Heart right ventricle (tissue), 16 donors: ENCODE measurements at regions not wholly inside any gene's neighbourhood (a gene's known extent, or its start where the extent isn't known, plus 50 kb on each side); places are given as distances from the start of the nearest gene placed in this dataset.

Experiments used
- ATAC-seq, 8 donors: fragments of 200-7000 bp; cut with Tn5 transposase; one replicate each; pipeline ENCODE4 v1.9.1; 2020; ENCODE audit warnings: mild to moderate bottlenecking in 8 of 8, moderate library complexity in 8 of 8, moderate number of reproducible peaks in 1 of 8
- DNase-seq, 2 donors: peaks; one replicate each; pipeline ENCODE4 v3.0.0-alpha.2; 2020
- H3K27ac ChIP-seq, 10 donors: fragments of 200-600 bp; sonication (generic) in 2 of 10; one replicate each; pipeline versions ENCODE4 v1.5.0 to v1.8.0; 2020 to 2022; ENCODE audit warnings: mild to moderate bottlenecking in 3 of 10
- H3K27me3 ChIP-seq, 7 donors: fragments of 200-600 bp; one replicate each; pipeline ENCODE4 v1.8.0; 2021 to 2022; ENCODE audit warnings: mild to moderate bottlenecking in 2 of 7
- H3K36me3 ChIP-seq, 9 donors: fragments of 200-600 bp; sonication (generic) in 1 of 9; one replicate each; pipeline versions ENCODE4 v1.5.0 to v1.8.0; 2020 to 2022; ENCODE audit warnings: mild to moderate bottlenecking in 2 of 9
- H3K4me1 ChIP-seq, 9 donors: fragments of 200-600 bp; sonication (generic) in 1 of 9; one replicate each; pipeline versions ENCODE4 v1.5.0 to v1.8.0; 2020 to 2022; ENCODE audit warnings: mild to moderate bottlenecking in 4 of 9
- H3K4me3 ChIP-seq, 10 donors: fragments of 200-600 bp; sonication (generic) in 2 of 10; one replicate each; pipeline versions ENCODE4 v1.5.0 to v1.8.0; 2020 to 2022; ENCODE audit warnings: mild to moderate bottlenecking in 7 of 10, moderate library complexity in 2 of 10
- H3K9me3 ChIP-seq, 11 donors: fragments of 200-600 bp in 10 of 11; sonication (generic) in 2 of 11; one replicate each; pipeline versions ENCODE4 v1.5.0 to v1.8.0; 2013 to 2022; ENCODE audit warnings: mild to moderate bottlenecking in 2 of 11, control low read depth in 1 of 11, moderate library complexity in 1 of 11
- CTCF ChIP-seq, 9 donors: fragments of 200-600 bp; sonication (generic) in 2 of 9; IDR thresholded peaks; one replicate each; pipeline versions ENCODE4 v1.5.0 to v1.8.0; 2021 to 2022; ENCODE audit warnings: antibody characterized with exemption in 9 of 9, mild to moderate bottlenecking in 5 of 9, moderate library complexity in 1 of 9
- WGBS, 2 donors: extraction: QIAGEN DNeasy Blood & Tissue Kit; methylation state at CpG; one replicate each; pipeline ENCODE4 v1.1.7; 2013; ENCODE audit warnings: inconsistent platforms in 1 of 2; 5-methylcytosine and 5-hydroxymethylcytosine counted together
- intact Hi-C, 10 donors: fragments of 100-400 bp; cut with DNase I; formaldehyde crosslinking; loops; one replicate each; pipeline versions ENCODE4 v1.11.1 to v1.14.2; 2022
- donor health status: Arrhythmogenic right ventricular cardiomyopathy.
- donor health status: ischemic (EF 13 %, LVEDD 7.1; RV severe dilation, severe dysfunction).
- donor health status: healthy with polysubstance abuse.
- donor health status: DM: no; HTN: yes; CAD: no.
- donor health status: DM: no; HTN: no; CAD: no.
- donor health status: ischemic (EF 25% LVEDD 6.9; RV normal size, moderate dysfunction).
- donor health status: ischemic (EF 25% LVEDD 5.7; RV mildly dilated, moderate dysfunction).
- donor health status: healthy.
- donor health status: DM: yes; HTN: yes; CAD: no.
- donor health status: Ischemic cardiomyopathy.
- donor health status: ischemic (EF 35%, LVEDD 5.7; RV mildly dilated, moderate dysfunction).
- donor health status: nonischemic (EF 11% LVEDD 7.7; RV severe dilation, severe dysfunction).
- donor health status: DM: yes; HTN: yes; CAD: no.
- donor health status: PGD.
- donor health status: ischemic (EF 29% LVEDD 5.4; RV normal size, mild dysfunction).
- donor health status: nonischemic (EF 23%, LVEDD 6.1; RV moderate dilation, normal function).

- peak overlapping the region in 1 of 10 donors; percentile 55 for H3K27ac ChIP-seq
- H3K4me1 ChIP-seq = peaks cover 0 to 55% (median 33%) of the 10 kb centered on the region in 9 donors
- TF ChIP-seq CTCF (IDR thresholded peaks at IDR 0.05) = no peak
Measured at GRCh38 chr9:130766927-130767307, 68.1 kb upstream of the ABL1 start.

GRCh38 chr9:130768265-130768664, 66.8 kb upstream of the ABL1 start:
- intact Hi-C loops = loop anchor here in 9 of 10 donors (5.0 to 10.0 kb wide), 6 partner anchors 53 to 177 kb away; partner anchors contain the start of gene FIBCD1 (in 1 of the 9)

More at GRCh38 chr9:130766927-130767307, 68.1 kb upstream of the ABL1 start:
- ATAC-seq (peak in 4 of 8 donors; percentile 14 to 48 (median 30)), DNase-seq (no peak)
- intact Hi-C loops = loop anchor here in 9 of 10 donors (5.0 to 10.0 kb wide), 6 partner anchors 52 to 178 kb away; partner anchors contain the start of gene FIBCD1 (in 1 of the 9)
- Histone ChIP-seq H3K36me3 (no peaks in the 10 kb centered on the region), H3K9me3 (no peaks in the 10 kb centered on the region), H3K27me3 (no peaks in the 10 kb centered on the region), H3K4me3 (no peak overlapping the region)
- 58 to 59% methylated on average over 4 of the region's 4 CpGs for WGBS, 2 donors

GRCh38 chr9:130768891-130769403, 66.1 kb upstream of the ABL1 start:
- no peak overlapping the region for H3K4me3 ChIP-seq
- ATAC-seq = no peak
- intact Hi-C loops = loop anchor here in 9 of 10 donors (5.0 to 10.0 kb wide), 6 partner anchors 54 to 176 kb away; partner anchors contain the start of gene FIBCD1 (in 1 of the 9)
- DNase-seq = no peak
- peak overlapping the region in 1 of 10 donors; percentile 43 for H3K27ac ChIP-seq
- no peaks in the 10 kb centered on the region for H3K27me3 ChIP-seq
- peaks cover 0 to 53% (median 33%) of the 10 kb centered on the region in 9 donors for H3K4me1 ChIP-seq
- H3K36me3 ChIP-seq = no peaks in the 10 kb centered on the region
- 76 to 81% methylated on average over 6 of the region's 6 CpGs for WGBS, 2 donors
- H3K9me3 ChIP-seq = no peaks in the 10 kb centered on the region
- TF ChIP-seq CTCF (IDR thresholded peaks at IDR 0.05) = no peak

More at GRCh38 chr9:130768265-130768664, 66.8 kb upstream of the ABL1 start:
- Histone ChIP-seq H3K27me3 (no peaks in the 10 kb centered on the region), H3K4me3 (no peak overlapping the region), H3K36me3 (no peaks in the 10 kb centered on the region), H3K4me1 (peaks cover 0 to 55% (median 33%) of the 10 kb centered on the region in 9 donors), H3K27ac (peak overlapping the region in 1 of 10 donors; percentile 43), H3K9me3 (no peaks in the 10 kb centered on the region)
- 48 to 50% methylated on average over 6 of the region's 6 CpGs for WGBS, 2 donors
- no peak for DNase-seq
- TF ChIP-seq CTCF (IDR thresholded peaks at IDR 0.05) = no peak
- ATAC-seq = peak in 2 of 8 donors; percentile 36

- 66 to 80% methylated on average over 3 of the region's 3 CpGs for WGBS, 2 donors
- Histone ChIP-seq H3K27ac (no peak overlapping the region), H3K36me3 (no peaks in the 10 kb centered on the region), H3K4me3 (no peak overlapping the region), H3K27me3 (no peaks in the 10 kb centered on the region), H3K4me1 (peaks cover 0 to 49% (median 33%) of the 10 kb centered on the region in 9 donors), H3K9me3 (peaks cover 0 to 4% (median 0%) of the 10 kb centered on the region in 11 donors)
- ATAC-seq = no peak
- TF ChIP-seq CTCF (IDR thresholded peaks at IDR 0.05) = no peak
- intact Hi-C loops = loop anchor here in 7 of 10 donors (2.0 to 5.0 kb wide), 7 partner anchors 57 to 277 kb away; no protein-coding TSS in a partner anchor
- no peak for DNase-seq
Measured at GRCh38 chr9:130770093-130770492, 65.0 kb upstream of the ABL1 start.
